ENCODE measurements at regions not wholly inside any gene's neighbourhood (a gene's known extent, or its start where the extent isn't known, plus 50 kb on each side); places are given as distances from the start of the nearest gene placed in this dataset.

DNA sequence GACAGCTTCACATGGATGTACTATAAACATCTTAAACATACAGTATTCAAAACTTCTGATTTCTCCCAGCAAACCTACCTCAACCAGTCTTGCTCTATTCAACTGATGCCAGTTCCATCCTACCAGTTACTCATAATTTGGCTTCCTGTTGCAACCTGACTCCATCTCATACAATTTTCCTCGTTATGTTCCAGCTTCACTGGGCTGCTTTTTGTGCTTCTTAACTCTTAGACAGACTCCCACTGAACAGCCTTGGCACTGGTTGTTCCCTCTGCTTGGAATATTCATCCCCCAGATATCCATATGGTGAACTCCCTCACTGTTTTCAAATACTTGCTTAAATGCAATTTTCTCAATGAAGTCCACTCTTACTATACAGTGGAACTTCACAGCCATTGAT, 249.2 kb downstream of the AEBP2 start:
- no peak for TF ChIP-seq CTCF (IDR thresholded peaks at IDR 0.05)
- TF ChIP-seq POLR2A (IDR thresholded peaks at IDR 0.05), result no peak

Data from suprapubic skin (tissue), 3 donors.